ENCODE measurements at regions not wholly inside any gene's neighbourhood (a gene's known extent, or its start where the extent isn't known, plus 50 kb on each side); places are given as distances from the start of the nearest gene placed in this dataset.

- TF ChIP-seq, protein P1, sequence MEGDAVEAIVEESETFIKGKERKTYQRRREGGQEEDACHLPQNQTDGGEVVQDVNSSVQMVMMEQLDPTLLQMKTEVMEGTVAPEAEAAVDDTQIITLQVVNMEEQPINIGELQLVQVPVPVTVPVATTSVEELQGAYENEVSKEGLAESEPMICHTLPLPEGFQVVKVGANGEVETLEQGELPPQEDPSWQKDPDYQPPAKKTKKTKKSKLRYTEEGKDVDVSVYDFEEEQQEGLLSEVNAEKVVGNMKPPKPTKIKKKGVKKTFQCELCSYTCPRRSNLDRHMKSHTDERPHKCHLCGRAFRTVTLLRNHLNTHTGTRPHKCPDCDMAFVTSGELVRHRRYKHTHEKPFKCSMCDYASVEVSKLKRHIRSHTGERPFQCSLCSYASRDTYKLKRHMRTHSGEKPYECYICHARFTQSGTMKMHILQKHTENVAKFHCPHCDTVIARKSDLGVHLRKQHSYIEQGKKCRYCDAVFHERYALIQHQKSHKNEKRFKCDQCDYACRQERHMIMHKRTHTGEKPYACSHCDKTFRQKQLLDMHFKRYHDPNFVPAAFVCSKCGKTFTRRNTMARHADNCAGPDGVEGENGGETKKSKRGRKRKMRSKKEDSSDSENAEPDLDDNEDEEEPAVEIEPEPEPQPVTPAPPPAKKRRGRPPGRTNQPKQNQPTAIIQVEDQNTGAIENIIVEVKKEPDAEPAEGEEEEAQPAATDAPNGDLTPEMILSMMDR (IDR thresholded peaks at IDR 0.05) = no peak
- TF ChIP-seq POLR2A (IDR thresholded peaks at IDR 0.05) = no peak
These were observed 153.2 kb upstream of the MYT1L start for GRCh38 chr2:2484301-2484700.

All from body of pancreas (tissue), 4 donors.